HG02943 (cell line): ENCODE measurements at regions not wholly inside any gene's neighbourhood (a gene's known extent, or its start where the extent isn't known, plus 50 kb on each side); places are given as distances from the start of the nearest gene placed in this dataset.

Experiments
- ATAC-seq: cut with Tn5 transposase; IDR thresholded peaks from one replicate; pipeline ENCODE4 v1.9.1; 2021; ENCODE audit warnings: mild to moderate bottlenecking, low read depth, moderate library complexity; ENCODE audit not compliant: unreplicated experiment

DNA sequence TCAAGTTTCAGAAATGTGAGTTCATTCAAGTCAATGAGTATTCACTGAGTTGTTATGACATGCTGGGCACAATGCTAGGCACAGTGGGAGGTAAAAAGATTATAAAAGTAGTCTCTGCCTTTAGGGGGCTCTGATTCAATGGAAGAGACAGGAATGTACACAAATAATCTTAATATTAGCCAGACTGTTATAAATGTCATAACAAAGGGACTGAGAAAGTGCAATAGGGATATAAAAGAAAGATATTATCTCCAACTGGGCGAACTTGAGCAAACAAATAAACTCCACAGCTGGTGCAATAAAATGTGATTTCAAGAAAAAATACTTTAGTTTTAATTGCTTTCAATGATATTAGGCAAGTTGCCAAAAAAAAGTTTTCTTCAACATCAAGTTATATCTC is 755.2 kb downstream of the BRINP1 start:
- no peak for ATAC-seq

DNA sequence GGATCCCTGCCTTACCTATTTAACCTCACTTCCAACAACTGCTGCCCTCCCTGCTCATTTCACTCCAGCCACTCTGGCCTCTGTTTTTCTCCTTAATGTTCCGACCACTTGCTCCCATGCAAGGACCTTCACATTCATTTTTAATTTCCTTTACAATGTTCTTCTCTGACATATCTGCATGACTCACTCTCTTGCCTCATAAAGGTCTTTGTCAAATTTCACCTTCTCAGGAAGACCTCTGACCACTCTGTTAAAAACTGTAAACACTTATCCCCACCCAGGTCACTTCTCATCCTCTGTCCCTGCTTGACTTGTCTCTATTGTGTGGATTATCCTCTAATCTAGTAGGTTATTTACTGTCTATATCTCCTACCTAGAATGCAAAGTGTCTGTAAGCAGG is 751.2 kb downstream of the BRINP1 start:
- no peak for ATAC-seq

DNA sequence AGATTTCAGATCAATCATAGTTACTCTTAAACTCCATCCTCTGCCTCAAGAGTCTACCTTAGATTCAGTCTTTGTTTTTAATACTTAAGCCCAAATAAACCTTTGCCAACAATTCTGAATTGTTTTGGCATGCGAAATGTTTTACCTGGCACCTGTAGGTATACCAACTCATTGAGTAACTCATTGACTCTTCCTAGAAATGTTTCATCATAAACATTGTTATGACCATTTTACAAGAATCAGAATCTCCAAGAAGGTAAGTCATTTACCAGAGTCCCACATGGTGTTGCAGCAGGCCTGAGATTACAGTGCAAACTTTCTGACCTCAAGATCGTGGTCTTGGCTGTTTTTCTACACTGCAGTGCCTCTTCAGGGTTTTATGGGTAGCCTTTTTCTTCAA is 750.4 kb downstream of the BRINP1 start:
- ATAC-seq, result no peak

DNA sequence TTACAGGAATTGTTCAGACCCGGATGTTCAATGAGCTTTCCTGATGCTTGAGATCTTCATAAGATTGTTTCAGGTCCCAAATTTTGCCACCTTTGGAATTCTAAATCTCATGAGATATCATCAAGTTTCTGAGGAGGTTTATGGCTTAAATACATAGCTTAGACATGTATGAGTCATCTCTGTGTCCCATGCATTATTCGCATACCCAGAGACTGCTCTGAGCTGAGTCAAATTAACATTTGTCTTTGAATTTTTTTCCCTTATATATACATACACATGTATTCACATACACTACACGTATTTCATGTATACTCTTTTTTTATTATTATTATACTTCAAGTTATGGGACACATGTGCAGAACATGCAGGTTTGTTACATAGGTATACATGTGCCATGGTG is 744.6 kb downstream of the BRINP1 start:
- ATAC-seq, result no peak

DNA sequence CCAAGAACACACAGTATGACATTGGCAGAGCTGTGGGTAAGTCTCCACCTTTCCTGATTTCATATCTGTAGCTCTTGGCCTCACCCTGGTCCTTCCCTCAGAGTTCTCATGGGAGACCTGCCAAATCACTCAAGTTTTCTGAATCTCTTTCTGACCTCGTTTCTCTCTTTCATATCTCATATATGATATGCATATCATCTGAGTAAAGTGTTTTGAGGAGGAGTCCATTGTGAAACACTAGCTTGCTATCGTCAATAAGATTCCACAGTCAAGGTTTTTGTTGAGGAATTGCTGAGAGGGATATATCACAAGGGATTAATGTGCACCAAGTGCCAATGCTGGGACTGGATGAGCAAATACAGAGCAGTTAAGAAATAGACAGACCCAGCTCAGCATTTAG is 739.2 kb downstream of the BRINP1 start:
- no peak for ATAC-seq

DNA sequence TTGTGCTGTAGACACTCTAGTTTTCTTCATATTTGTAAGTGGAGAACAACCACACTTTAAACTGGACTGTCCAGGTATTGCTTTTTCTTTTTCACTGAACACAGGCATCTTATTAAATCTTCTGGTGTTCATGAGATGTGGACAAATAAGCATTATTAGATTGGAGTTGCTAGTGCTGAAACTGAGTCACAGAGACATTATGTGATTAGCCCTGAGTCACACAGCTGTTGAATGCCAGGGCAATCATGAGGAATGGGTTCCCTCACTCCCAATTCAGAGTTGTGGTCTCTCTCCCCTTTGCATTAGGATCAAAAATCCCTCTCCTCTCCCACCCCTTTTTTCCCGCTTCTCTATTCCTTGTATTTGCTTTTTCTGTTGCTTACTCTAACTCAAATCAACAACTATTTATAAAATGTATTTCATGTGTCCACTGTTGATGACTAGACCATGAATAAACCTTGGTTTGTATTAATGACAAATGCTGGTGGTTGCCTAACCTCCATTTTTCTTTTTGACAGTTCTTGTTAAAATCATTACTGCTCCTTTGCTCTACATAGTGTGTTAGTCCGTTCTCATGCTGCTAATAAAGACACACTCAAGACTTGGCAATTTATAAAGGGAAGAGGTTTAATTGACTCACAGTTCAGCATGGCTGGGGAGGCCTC is 738.2 kb downstream of the BRINP1 start:
- no peak for ATAC-seq

DNA sequence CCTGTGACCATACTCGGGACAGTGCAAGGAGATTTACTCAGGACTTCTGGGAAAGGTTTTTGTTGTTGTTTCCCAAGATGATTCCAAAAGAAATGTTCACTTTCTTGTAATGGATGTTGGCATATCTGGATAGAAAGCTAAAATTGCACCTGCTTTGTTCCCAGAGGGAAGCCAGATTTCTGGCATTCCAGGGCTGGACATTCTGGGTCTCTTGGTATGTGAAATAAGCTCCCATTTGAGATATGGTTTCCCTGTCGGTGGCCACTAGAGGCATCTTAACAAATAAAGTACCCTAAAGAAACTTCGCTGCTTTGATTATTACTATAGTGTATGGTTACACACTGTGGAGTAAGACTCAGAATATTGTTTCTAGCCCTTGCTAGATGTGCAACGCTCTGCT is 737.3 kb downstream of the BRINP1 start:
- no peak for ATAC-seq

DNA sequence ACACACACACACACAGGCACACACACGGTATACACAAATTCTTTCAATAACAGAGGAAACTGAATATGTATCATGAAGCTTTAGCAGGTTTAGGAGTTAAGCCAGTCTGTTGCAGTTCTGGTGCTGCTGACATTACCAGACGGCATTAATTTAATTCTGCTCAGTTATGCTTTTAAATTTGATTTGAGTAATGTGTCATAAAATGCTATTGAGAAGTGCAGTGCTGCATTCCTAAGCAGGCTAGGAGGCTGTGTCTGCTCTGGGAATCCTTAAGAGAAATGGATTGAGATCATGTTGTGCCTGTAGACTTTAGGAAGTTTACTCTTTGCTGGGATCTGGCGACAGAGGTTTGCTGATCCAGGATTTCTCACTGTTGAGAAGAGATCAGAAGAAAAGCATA is 733.8 kb downstream of the BRINP1 start:
- no peak for ATAC-seq

DNA sequence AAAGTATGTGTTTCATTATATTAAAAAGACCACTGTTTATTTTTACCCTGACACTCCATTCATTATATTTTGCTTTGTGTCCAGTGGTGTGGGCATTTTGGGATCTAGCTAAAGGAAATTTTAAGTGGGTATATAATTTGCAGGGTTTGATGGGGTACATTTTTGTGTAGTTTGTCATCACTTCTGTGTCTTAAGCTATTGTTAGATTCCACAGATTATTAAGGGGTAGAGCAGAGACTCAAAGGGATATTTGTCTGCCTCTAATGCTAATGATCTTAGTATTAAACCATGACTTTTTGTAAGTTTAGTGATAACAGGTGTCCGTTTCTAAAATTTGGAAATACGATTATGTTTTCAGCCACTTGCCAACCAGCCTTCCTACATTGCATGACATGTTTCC is 731.6 kb downstream of the BRINP1 start:
- ATAC-seq, result no peak

DNA sequence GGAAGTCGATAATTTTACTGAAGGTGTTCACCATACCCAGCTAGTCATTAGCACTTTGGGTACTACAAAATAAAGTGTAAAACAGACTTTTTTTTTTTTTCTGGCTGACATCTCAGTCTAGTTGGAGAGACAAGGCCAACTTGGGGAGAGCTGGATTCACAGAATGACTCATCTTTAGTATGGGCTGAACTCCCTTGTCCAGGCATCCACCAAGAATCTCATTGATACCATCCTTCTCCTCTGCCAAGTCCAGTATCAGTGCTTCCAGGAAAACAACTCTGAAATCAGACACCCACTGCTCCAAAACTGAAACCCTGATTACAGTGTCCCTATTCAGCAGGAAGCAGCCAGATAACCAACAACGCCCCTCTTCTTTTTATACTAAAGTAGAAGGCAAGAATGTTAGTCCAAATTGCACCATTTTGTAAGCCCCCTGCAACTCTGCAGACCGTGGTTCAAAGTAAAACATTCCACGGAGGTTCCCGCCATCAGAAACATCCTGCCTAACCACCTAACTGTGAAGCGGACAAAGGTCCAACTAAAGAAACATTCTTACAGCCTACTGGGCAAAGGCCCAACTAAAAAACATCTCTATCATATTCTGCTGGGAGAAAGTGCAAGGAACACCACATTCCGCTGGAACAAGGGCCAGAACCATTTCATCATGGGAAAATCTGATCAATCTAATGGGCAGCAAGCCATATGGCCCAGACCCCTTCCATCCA is 728.2 kb downstream of the BRINP1 start:
- ATAC-seq, result no peak

DNA sequence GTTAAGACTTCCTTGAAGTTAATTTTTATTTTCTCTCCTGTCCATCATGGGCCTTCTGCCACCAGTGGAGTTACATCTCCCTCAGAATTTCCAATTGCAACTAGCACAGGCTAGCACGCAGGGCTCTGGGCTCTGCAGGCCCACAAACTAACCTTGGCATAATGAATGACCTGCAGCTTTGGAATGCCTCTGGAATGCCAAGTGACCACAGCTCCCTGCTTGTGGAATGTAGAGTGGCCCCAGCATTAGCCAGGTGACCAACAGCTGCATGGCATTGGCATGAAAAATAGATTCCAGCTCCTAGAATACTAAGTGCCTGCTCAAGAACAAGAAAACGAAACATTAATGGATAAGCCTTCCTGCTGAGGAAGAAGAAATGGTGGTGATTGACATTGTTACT is 726.1 kb downstream of the BRINP1 start:
- no peak for ATAC-seq

DNA sequence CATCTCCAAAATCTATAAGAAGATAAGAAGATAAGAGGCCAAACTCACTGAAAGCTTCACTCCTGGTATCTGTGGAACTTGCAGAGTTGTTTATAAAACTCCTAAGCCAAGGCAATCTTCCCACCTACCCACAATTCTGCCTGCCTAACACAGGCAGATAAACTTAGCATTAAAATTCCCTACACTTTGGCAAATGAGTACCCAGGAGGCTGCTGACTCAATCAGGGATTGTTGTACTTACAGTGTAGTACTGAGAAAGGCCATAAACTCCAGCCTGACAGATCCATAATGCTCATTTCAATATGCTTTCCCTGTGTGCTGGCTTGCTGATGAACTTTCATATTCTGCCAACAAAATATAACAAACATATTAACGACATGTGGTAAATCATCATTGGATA is 725.2 kb downstream of the BRINP1 start:
- no peak for ATAC-seq

DNA sequence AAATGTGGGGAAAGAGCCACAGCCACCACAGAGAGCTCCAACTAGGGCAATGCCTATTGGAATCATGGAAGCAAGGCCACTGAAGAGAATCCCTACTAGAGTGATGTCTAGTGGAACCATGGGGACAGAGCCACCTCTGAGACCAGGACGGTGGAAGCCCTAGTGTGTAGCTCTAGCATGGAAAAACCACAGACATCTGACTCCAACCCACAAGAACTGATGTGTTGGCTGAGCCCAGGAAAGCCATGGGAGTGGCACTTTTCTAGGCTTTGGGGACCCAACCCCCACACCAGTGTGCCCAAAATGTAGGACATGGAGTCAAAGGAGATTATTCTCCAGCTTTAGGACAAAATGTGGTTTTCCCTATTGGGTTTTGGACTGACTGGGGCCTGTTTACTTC is 721.9 kb downstream of the BRINP1 start:
- no peak for ATAC-seq

DNA sequence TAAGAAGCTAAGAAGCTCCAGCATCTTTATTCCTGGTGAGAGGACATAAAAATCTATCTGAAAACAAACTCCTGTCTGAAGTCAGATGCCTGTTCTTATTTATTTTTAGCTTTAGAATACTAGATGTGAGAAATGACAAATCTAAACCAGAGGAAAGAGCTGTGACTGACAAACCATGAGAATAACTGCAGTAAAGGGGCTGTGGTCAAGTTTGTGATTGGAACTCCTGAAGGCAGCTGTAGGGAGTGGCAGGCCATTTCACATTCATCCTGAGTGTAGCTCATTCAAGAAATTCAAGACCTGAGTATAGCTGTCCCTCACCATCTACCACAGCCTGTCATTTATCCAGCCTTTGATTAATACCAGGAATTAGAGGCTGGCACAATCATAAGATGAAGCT is 718.8 kb downstream of the BRINP1 start:
- no peak for ATAC-seq

DNA sequence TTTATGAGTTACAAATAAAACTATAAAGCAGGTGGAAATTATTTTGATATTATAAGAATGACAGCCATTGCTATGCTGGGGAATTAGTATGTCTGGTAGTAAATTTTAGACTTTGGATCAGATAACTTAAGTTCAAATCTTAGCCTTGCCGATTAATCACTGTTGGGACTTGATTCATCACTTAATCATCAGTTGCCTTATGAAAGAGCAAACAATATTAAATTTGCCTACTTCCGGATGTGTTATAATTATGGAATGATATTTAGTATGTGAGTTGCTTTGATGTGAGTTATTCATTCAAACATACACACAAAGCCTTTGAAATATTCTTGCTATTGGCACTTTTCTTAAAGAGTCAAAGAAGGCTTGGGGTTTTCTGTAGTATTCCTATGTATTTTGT is 717.7 kb downstream of the BRINP1 start:
- no peak for ATAC-seq

DNA sequence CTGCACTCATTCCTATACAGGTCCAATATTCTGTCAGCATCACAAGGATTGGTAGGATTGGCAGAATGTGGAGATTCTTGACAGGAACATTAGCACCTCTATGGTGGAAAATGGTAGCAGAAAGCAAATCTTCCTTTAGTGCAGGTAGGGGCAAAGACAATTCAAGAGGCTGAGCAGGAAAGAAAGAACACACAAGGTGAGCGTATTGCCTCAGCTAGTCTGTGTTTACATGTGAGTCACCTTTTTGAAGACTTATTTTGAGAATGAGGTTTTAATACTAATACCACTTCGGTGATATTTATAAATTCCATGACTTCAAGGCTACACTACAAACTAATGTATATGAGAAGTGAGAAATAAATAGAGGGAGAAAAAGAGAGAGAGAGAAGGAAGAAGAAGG is 717.0 kb downstream of the BRINP1 start:
- no peak for ATAC-seq

DNA sequence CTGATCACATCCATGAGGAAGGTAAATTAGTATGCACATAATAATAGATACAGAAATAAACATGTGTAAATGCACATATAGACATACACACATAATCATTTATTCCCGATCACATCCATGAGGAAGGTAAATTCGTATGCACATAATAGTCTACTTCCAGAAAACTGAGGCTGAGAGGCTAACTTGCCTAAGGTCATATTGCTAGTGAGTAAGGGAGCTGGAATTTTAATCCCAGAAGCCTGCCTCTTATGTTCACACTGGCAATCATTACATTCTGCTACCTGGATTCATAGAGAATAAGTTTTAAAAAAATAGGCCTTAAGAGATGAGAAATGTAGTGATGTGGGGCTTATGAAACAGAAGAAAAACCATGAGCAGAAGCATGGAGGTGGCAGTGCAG is 716.3 kb downstream of the BRINP1 start:
- no peak for ATAC-seq

DNA sequence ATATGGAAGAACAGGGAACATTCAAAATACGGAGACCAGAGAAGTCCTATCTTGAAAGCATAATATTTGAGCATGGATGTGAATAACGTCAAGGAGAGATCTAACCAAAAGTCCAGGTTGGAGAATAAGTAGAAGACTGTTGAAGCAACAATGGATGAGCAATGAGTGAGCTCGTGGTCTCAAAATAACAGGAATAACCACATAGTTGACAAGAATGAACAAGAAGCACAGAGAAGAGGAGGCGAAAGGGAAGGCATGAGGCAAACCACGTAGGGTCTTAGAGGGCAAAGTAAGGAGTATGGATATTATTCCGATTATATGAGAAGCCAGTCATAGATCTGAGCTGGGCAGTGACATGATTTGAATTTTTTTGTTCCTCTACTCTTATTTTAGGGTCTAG is 710.2 kb downstream of the BRINP1 start:
- no peak for ATAC-seq

DNA sequence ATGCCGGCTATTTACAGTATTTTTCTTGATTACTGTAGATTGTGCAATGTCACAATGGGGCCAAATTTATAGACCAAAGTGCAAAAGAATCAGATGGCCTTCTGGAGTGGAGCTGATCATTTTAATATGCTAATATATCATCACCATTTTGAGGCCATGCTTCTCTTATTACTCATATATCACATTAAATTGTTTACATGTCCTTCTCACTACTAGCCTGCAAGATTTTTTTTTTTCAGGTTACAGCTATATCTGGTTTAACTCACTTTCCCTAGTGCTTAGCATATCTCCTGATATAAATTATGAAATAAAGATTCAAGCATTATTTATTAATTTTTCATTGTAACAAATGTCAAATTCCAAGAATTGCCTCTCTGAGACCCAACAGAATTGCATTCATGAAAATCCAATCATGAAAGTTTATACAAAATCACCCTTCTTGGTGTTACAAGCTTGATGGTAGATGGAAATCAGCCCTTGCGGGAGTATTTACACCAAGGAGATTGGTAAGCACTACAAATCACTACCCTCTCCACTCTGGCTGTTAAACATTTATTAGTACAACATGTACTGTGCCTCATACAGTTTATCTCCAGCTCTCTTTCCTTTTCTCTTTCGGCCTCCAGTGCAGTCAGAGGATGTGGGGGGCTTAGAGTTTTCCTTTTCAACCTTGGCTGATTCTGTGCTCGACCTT is 703.9 kb downstream of the BRINP1 start:
- ATAC-seq, result no peak

DNA sequence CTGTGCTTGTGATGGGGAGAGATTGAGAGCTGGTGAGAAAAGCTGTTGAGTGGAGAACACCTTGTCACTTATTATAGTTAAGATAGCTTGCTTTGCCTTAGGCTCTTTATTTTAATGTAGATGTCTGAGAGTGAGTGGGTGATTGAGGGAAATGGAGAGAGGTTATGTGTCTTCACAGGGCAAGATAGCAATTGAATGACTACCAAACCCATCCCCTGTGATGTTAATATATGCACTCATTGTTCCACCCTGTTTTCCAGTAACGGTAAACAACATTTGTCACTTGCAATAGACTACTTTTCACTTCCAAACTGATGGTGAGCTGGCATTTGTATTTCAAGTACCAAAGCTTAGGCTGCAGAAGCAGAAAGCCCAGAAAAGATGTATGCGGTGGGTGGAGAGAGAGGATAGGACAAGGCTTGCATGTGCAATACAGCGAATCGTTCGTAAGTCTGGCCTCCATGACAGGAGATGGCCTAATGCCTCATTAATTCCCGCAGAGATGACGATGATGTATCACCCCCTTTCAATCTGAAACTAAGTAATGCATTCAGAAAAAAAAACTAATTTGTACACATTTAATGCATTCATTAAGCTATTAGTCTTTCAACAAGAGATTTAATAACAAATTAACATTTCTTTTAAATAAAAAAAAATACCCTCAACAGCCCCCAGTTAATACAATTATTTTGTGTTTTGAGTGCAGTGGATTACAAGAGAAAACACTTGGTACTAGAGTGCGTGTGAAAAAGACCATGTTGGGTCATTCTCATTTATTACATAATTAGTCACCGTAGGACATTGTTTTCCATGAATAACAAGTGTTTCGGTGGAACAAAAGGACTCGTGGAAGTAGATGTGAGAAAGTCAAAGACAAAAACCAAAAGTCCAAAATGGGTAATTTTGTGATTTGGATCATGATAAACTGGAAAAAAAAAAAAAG is 699.0 kb downstream of the BRINP1 start:
- ATAC-seq, result no peak

DNA sequence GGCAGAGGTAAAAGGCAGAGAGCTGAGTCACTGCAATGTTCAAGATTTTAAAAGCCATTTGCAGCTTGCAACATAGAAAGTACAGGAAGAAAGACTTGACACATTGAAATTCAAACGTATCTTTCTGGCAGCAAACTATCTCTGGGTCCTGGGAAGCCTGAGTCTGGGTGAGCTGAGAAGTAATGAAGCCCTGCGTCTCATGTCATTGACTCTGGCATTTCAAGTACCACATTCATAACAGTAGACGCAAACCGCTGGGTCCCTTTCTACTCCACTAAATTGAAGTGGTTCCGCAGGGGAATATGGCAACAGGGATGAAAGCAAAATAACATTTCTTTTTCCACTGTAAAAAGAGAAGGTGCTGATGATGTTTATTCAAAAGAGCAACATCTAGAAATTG is 694.3 kb downstream of the BRINP1 start:
- no peak for ATAC-seq
